HEK293 (cell line): ENCODE measurements at regions not wholly inside any gene's neighbourhood (a gene's known extent, or its start where the extent isn't known, plus 50 kb on each side); places are given as distances from the start of the nearest gene placed in this dataset.

ENCODE experiments used
- CTCF ChIA-PET: fragments of 350-600 bp; formaldehyde crosslinking; extraction: SDS; loops from one replicate; lab custom pipeline; 2021; ENCODE audit warnings: antibody characterized with exemption; lab: Yijun Ruan, JAX
- POLR2A ChIA-PET: fragments of 300-600 bp; formaldehyde crosslinking; extraction: SDS; loops from one replicate; lab custom pipeline; 2020; ENCODE audit warnings: antibody characterized with exemption, inconsistent platforms; lab: Yijun Ruan, JAX
- H3K27ac ChIP-seq: fragments of 200-500 bp; sonication (Bioruptor generic); 2 replicates; pipeline ENCODE4 v1.5.1; 2014; ENCODE audit warnings: low read depth, low read length, control low read depth, inconsistent platforms; ENCODE audit errors: extremely low read depth
- H3K36me3 ChIP-seq, 2 experiments: fragments of 200-500 bp in 1 of 2; sonication (Bioruptor generic) in 1 of 2; 1 replicate in 1 of 2; 2 replicates in 1 of 2; pipeline ENCODE4 v1.5.1; 2014 to 2017; ENCODE audit warnings: inconsistent platforms in 2 of 2, low read length in 2 of 2; ENCODE audit not compliant: control insufficient read depth in 2 of 2, insufficient read depth in 1 of 2
- H3K4me1 ChIP-seq: fragments of 200-500 bp; sonication (Bioruptor generic); 2 replicates; pipeline ENCODE4 v1.5.1; 2014; ENCODE audit warnings: mild to moderate bottlenecking, low read length, inconsistent platforms; ENCODE audit not compliant: control insufficient read depth, insufficient read depth
- H3K4me3 ChIP-seq: 2 replicates; pipeline ENCODE4 v1.5.1; 2011; ENCODE audit warnings: low read depth, mild to moderate bottlenecking, control low read depth, low read length, moderate library complexity
- H3K9me3 ChIP-seq: fragments of 200-500 bp; sonication (Bioruptor generic); 2 replicates; pipeline ENCODE4 v1.5.1; 2014; ENCODE audit warnings: low read depth, low read length, inconsistent platforms; ENCODE audit not compliant: control insufficient read depth, insufficient read depth
- BCL6B ChIP-seq: fragments of 450-650 bp; formaldehyde crosslinking; IDR thresholded peaks from 2 replicates; pipeline ENCODE4 v1.5.1; 2017; ENCODE audit warnings: missing biosample characterization, missing genetic modification characterization
- SP7 ChIP-seq: fragments of 450-650 bp; formaldehyde crosslinking; IDR thresholded peaks from 2 replicates; pipeline ENCODE4 v1.5.1; 2016; ENCODE audit warnings: missing biosample characterization, missing genetic modification characterization
- ZBTB11 ChIP-seq: fragments of 450-650 bp; formaldehyde crosslinking; conservative IDR thresholded peaks from 2 replicates; pipeline ENCODE4 v1.5.1; 2016; ENCODE audit warnings: low read depth, missing biosample characterization, missing genetic modification characterization
- ZBTB8A ChIP-seq: fragments of 450-650 bp; formaldehyde crosslinking; IDR thresholded peaks from 2 replicates; pipeline ENCODE4 v1.5.1; 2016; ENCODE audit warnings: missing biosample characterization, missing genetic modification characterization
- ZFP41 ChIP-seq: fragments of 450-650 bp; formaldehyde crosslinking; IDR thresholded peaks from 2 replicates; pipeline ENCODE4 v1.5.1; 2016; ENCODE audit warnings: missing biosample characterization, missing genetic modification characterization, borderline replicate concordance
- ZNF169 ChIP-seq: fragments of 450-650 bp; formaldehyde crosslinking; IDR thresholded peaks from 2 replicates; pipeline ENCODE4 v1.5.1; 2016; ENCODE audit warnings: missing biosample characterization, missing genetic modification characterization
- ZNF19 ChIP-seq: fragments of 450-650 bp; formaldehyde crosslinking; IDR thresholded peaks from 2 replicates; pipeline ENCODE4; 2016; ENCODE audit warnings: missing biosample characterization, missing genetic modification characterization, low read depth
- ZNF214 ChIP-seq: fragments of 450-650 bp; formaldehyde crosslinking; IDR thresholded peaks from 2 replicates; pipeline ENCODE4 v1.5.1; 2017; ENCODE audit warnings: missing biosample characterization, mild to moderate bottlenecking, missing genetic modification characterization, borderline replicate concordance
- ZNF335 ChIP-seq: fragments of 450-650 bp; formaldehyde crosslinking; conservative IDR thresholded peaks from 2 replicates; pipeline ENCODE4 v1.5.1; 2016; ENCODE audit warnings: missing biosample characterization, missing genetic modification characterization
- ZNF341 ChIP-seq: fragments of 450-650 bp; formaldehyde crosslinking; IDR thresholded peaks from 2 replicates; pipeline ENCODE4; 2016; ENCODE audit warnings: low read depth, missing biosample characterization, missing genetic modification characterization
- ZNF391 ChIP-seq: fragments of 450-650 bp; formaldehyde crosslinking; IDR thresholded peaks from 2 replicates; pipeline ENCODE4 v1.5.1; 2016; ENCODE audit warnings: low read depth, missing biosample characterization, missing genetic modification characterization, borderline replicate concordance
- ZNF404 ChIP-seq: fragments of 450-650 bp; formaldehyde crosslinking; IDR thresholded peaks from 2 replicates; pipeline ENCODE4 v1.5.1; 2017; ENCODE audit warnings: missing biosample characterization, missing genetic modification characterization
- ZNF48 ChIP-seq: fragments of 450-650 bp; formaldehyde crosslinking; IDR thresholded peaks from 2 replicates; pipeline ENCODE4 v1.5.1; 2016; ENCODE audit warnings: missing biosample characterization, missing genetic modification characterization
- ZNF488 ChIP-seq: fragments of 450-650 bp; formaldehyde crosslinking; IDR thresholded peaks from 2 replicates; pipeline ENCODE4 v1.5.1; 2016; ENCODE audit warnings: missing biosample characterization, missing genetic modification characterization
- ZNF529 ChIP-seq: fragments of 450-650 bp; formaldehyde crosslinking; IDR thresholded peaks from 2 replicates; pipeline ENCODE4 v1.5.1; 2017; ENCODE audit warnings: missing genetic modification characterization, missing biosample characterization; ENCODE audit not compliant: insufficient replicate concordance
- ZNF623 ChIP-seq: fragments of 450-650 bp; formaldehyde crosslinking; IDR thresholded peaks from 2 replicates; pipeline ENCODE4 v1.5.1; 2016; ENCODE audit warnings: missing biosample characterization, missing genetic modification characterization
- ZNF677 ChIP-seq: fragments of 450-650 bp; IDR thresholded peaks from 2 replicates; pipeline ENCODE4 v1.5.0; 2018; ENCODE audit warnings: missing biosample characterization, mild to moderate bottlenecking, missing genetic modification characterization, moderate library complexity
- ZNF791 ChIP-seq: fragments of 450-650 bp; formaldehyde crosslinking; IDR thresholded peaks from 2 replicates; pipeline ENCODE4 v1.5.1; 2016; ENCODE audit warnings: missing biosample characterization, missing genetic modification characterization
- TF ChIP-seq, protein P1 (sequence below): fragments of 450-650 bp; formaldehyde crosslinking; IDR thresholded peaks from 2 replicates; pipeline ENCODE4 v1.5.1; 2016; ENCODE audit warnings: missing biosample characterization, missing genetic modification characterization

DNA sequence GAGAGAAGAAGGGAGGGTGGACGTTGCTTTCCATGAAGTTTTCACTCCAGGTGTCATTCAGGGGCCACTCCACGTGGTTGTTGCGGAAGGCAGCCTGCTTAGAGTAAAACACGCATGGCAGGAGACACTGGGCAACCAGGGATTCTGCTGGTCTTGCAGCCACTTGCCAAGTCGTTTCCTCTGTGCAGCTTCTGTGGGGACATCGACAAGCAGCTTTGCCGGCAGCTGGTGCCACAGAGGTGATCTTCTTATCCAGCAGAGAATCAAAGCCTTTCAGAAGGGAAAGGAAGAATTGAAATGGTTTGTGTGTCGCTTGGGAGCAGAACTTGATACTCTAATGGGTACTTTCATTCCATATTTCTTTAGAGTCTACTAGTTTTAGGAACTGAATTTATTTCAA lies 867.1 kb upstream of the TENM3 start (continued):
- TF ChIP-seq ZFP41 (no peak), ZNF19 (tag by site-specific recombination) (no peak), ZBTB8A (tag by site-specific recombination) (no peak)

DNA sequence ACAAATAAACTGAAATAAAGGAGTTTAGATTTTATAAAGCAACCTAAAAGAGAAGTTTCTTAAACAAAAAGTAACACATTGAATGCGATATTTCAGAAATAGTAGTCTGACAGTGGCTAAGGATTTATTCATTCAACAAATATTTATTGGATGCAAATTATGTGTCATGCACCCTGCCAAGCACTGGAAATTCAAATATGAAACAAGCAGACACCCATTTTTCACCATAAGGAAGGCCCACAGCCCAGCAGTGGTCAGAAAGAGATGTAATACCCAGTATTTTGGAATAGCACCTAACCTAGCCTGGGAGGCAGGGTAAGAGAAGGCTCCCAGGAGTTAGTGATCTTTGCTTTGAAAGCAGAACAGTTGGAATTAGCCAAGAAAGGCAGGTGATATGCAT lies 855.1 kb upstream of the TENM3 start:
- TF ChIP-seq ZNF488 (tag by site-specific recombination) (no peak), ZNF623 (no peak), ZNF529 (tag by site-specific recombination) (no peak), ZBTB11 (tag by site-specific recombination) (no peak), ZNF404 (no peak), ZNF214 (tag by site-specific recombination) (no peak), ZNF335 (tag by site-specific recombination) (no peak)
- no peak overlapping the region for H3K27ac ChIP-seq
- CTCF ChIA-PET, result no interaction called here
- H3K4me1 ChIP-seq, result no peaks in the 10 kb centered on the region
- H3K36me3 ChIP-seq, result no peaks in the 10 kb centered on the region
- H3K4me3 ChIP-seq, result no peak overlapping the region
- POLR2A ChIA-PET, result no interaction called here
- H3K9me3 ChIP-seq, result no peaks in the 10 kb centered on the region

GRCh38 chr4:181416966-181417365 lies 826.2 kb upstream of the TENM3 start:
- POLR2A ChIA-PET, result no interaction called here
- CTCF ChIA-PET, result no interaction called here
- TF ChIP-seq ZNF791 (tag by site-specific recombination) (no peak), ZBTB11 (tag by site-specific recombination) (no peak), ZNF391 (tag by site-specific recombination) (no peak), ZNF169 (tag by site-specific recombination) (no peak), BCL6B (tag by site-specific recombination) (no peak), SP7 (tag by site-specific recombination) (no peak), ZNF341 (tag by site-specific recombination) (no peak), ZNF48 (tag by site-specific recombination) (no peak), ZNF677 (tag by site-specific recombination) (no peak)
- TF ChIP-seq, protein P1, sequence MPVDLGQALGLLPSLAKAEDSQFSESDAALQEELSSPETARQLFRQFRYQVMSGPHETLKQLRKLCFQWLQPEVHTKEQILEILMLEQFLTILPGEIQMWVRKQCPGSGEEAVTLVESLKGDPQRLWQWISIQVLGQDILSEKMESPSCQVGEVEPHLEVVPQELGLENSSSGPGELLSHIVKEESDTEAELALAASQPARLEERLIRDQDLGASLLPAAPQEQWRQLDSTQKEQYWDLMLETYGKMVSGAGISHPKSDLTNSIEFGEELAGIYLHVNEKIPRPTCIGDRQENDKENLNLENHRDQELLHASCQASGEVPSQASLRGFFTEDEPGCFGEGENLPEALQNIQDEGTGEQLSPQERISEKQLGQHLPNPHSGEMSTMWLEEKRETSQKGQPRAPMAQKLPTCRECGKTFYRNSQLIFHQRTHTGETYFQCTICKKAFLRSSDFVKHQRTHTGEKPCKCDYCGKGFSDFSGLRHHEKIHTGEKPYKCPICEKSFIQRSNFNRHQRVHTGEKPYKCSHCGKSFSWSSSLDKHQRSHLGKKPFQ (tag by site-specific recombination), result no peak

More at GRCh38 chr4:181416966-181417365, 826.2 kb upstream of the TENM3 start:
- Histone ChIP-seq H3K27ac (no peak overlapping the region), H3K9me3 (no peaks in the 10 kb centered on the region), H3K36me3 (no peaks in the 10 kb centered on the region), H3K4me1 (peaks cover 2% of the 10 kb centered on the region; the same call in 1 of the 2 replicates), H3K4me3 (no peak overlapping the region)
